ENCODE measurements at regions not wholly inside any gene's neighbourhood (a gene's known extent, or its start where the extent isn't known, plus 50 kb on each side); places are given as distances from the start of the nearest gene placed in this dataset.

DNA sequence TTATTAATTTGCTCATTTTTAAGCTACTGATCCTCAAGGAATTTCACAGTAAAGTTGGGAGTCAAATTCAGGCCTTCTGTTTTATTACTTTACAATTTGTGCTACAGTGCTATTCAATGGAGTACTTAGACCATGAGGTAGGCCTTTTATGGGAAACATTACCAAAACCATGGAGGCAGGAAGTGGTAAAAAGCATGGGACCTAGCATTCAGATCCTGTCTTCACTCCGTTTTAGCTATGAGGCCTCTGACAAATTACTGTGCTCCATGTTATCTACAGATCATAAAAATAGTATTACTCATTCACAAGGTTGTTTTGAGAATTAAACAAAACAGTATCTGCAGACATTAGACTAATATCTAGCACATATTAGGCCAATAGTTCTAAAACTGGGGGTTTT lies 140.6 kb upstream of the SLITRK3 start:
- Histone ChIP-seq H3K9me1 (ENCODE audit: insufficient read depth, low read length) (no peaks in the 10 kb centered on the region), H2AFZ (replicated peaks; ENCODE audit: low read length, poor library complexity) (no peak overlapping the region), H3K14ac (replicated peaks; ENCODE audit: low read depth, low read length) (no peak overlapping the region), H3K4me2 (ENCODE audit: low read depth, low read length) (no peak overlapping the region), H4K20me1 (ENCODE audit: insufficient read depth, low read length) (no peaks in the 10 kb centered on the region), H3K4ac (ENCODE audit: low read depth, low read length) (no peak overlapping the region), H2BK5ac (ENCODE audit: low read depth, low read length, poor library complexity, severe bottlenecking) (no peak overlapping the region), H3K4me1 (ENCODE audit: control insufficient read depth, insufficient read depth, low read length) (no peaks in the 10 kb centered on the region), H3K27ac (ENCODE audit: insufficient read depth, low read length) (no peak overlapping the region), H3K79me1 (ENCODE audit: low read depth in 1 of 2, low read length in 2 of 2) (no peaks in the 10 kb centered on the region), H2BK15ac (ENCODE audit: low read depth, low read length) (no peak overlapping the region), H3K18ac (ENCODE audit: low read depth, low read length) (no peak overlapping the region), H2AK5ac (ENCODE audit: low read depth, low read length) (no peak overlapping the region), H3K9me3 (ENCODE audit: control insufficient read depth, insufficient read depth, low read length) (no peaks in the 10 kb centered on the region), H3K27me3 (ENCODE audit: control insufficient read depth, insufficient read depth, low read length) (no peaks in the 10 kb centered on the region), H4K91ac (ENCODE audit: insufficient read depth, low read depth, low read length) (no peak overlapping the region), H3K36me3 (ENCODE audit: control insufficient read depth, insufficient read depth, low read length) (no peaks in the 10 kb centered on the region), H3K56ac (ENCODE audit: extremely low read depth, insufficient read depth, low read length) (no peak overlapping the region), H2AK9ac (replicated peaks; ENCODE audit: low read depth, low read length, poor library complexity) (no peak overlapping the region), H3K9ac (ENCODE audit: low read depth, low read length) (no peak overlapping the region), H2BK20ac (ENCODE audit: low read depth, low read length) (no peak overlapping the region), H4K5ac (ENCODE audit: low read depth, low read length) (no peak overlapping the region), H3K4me3 (ENCODE audit: insufficient read depth, low read depth, low read length) (no peak overlapping the region), H2BK120ac (ENCODE audit: low read depth, low read length) (no peak overlapping the region), H4K8ac (ENCODE audit: low read depth in 2 of 2, low read length in 2 of 2) (no peak overlapping the region), H3K23ac (ENCODE audit: low read depth, low read length) (no peak overlapping the region)
- CTCF ChIA-PET: no interaction called here
- POLR2A ChIA-PET (ENCODE audit: unreplicated experiment): no interaction called here
- in situ Hi-C loops (cut with MboI; ENCODE audit: low sequenced_read_pairs) (no loop called here), intact Hi-C loops (cut with micrococcal nuclease) (no loop called here), dilution Hi-C loops (cut with HindIII; ENCODE audit: low sequenced_read_pairs, unreplicated experiment) (no loop called here)
- DNase-seq (no peak), ATAC-seq (ENCODE audit: low read depth) (no peak)
- TF ChIP-seq CHD1 (IDR thresholded peaks at IDR 0.05; ENCODE audit: low read depth, low read length) (no peak), RFX5 (IDR thresholded peaks at IDR 0.05; ENCODE audit: low read depth, low read length) (no peak), BHLHE40 (IDR thresholded peaks at IDR 0.05; ENCODE audit: low read depth, low read length) (no peak), ELK1 (IDR thresholded peaks at IDR 0.05; ENCODE audit: borderline replicate concordance, low read depth, low read length) (no peak), RAD21 (IDR thresholded peaks at IDR 0.05; ENCODE audit: low read length) (no peak), MAFK (IDR thresholded peaks at IDR 0.05; ENCODE audit: low read depth, low read length) (no peak), SMC3 (IDR thresholded peaks at IDR 0.05; ENCODE audit: low read depth, low read length) (no peak), RCOR1 (IDR thresholded peaks at IDR 0.05; ENCODE audit: insufficient replicate concordance, low read length) (no peak), CEBPB (IDR thresholded peaks at IDR 0.05; ENCODE audit: low read depth, low read length) (no peak), FOS (IDR thresholded peaks at IDR 0.05; ENCODE audit: low read depth, low read length) (no peak), POLR2A (IDR thresholded peaks at IDR 0.05; ENCODE audit: low read depth, low read length) (no peak), NFE2L2 (IDR thresholded peaks at IDR 0.05; ENCODE audit: low read depth, low read length) (no peak), MXI1 (IDR thresholded peaks at IDR 0.05; ENCODE audit: borderline replicate concordance, low read depth, low read length) (no peak)
- TF ChIP-seq, protein P1, sequence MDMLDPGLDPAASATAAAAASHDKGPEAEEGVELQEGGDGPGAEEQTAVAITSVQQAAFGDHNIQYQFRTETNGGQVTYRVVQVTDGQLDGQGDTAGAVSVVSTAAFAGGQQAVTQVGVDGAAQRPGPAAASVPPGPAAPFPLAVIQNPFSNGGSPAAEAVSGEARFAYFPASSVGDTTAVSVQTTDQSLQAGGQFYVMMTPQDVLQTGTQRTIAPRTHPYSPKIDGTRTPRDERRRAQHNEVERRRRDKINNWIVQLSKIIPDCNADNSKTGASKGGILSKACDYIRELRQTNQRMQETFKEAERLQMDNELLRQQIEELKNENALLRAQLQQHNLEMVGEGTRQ (IDR thresholded peaks at IDR 0.05; ENCODE audit: low read depth, low read length): no peak
- TF ChIP-seq, protein P2, sequence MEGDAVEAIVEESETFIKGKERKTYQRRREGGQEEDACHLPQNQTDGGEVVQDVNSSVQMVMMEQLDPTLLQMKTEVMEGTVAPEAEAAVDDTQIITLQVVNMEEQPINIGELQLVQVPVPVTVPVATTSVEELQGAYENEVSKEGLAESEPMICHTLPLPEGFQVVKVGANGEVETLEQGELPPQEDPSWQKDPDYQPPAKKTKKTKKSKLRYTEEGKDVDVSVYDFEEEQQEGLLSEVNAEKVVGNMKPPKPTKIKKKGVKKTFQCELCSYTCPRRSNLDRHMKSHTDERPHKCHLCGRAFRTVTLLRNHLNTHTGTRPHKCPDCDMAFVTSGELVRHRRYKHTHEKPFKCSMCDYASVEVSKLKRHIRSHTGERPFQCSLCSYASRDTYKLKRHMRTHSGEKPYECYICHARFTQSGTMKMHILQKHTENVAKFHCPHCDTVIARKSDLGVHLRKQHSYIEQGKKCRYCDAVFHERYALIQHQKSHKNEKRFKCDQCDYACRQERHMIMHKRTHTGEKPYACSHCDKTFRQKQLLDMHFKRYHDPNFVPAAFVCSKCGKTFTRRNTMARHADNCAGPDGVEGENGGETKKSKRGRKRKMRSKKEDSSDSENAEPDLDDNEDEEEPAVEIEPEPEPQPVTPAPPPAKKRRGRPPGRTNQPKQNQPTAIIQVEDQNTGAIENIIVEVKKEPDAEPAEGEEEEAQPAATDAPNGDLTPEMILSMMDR (conservative IDR thresholded peaks at IDR 0.05; ENCODE audit: low read depth, low read length): no peak
- no TSS peak for BruUV-seq (replicated peaks)
- WGBS, 2 experiments (ENCODE audit: extremely low coverage in 2 of 2, insufficient read length in 1 of 2): no CpG with 5 or more reads among the region's 1 CpG

Data from IMR-90 (cell line).